ENCODE measurements at regions not wholly inside any gene's neighbourhood (a gene's known extent, or its start where the extent isn't known, plus 50 kb on each side); places are given as distances from the start of the nearest gene placed in this dataset.

GRCh38 chr6:125568609-125569008 lies 180.8 kb upstream of the HEY2 start:
- no peaks in the 10 kb centered on the region for H3K9me3 ChIP-seq (replicated peaks; ENCODE audit: control insufficient read depth, insufficient read depth, low read depth, low read length)

More at GRCh38 chr6:125568609-125569008, 180.8 kb upstream of the HEY2 start:
- intact Hi-C loops (cut with micrococcal nuclease): no loop called here
- Histone ChIP-seq H3K36me3 (ENCODE audit: control insufficient read depth, insufficient read depth, low read length) (no peaks in the 10 kb centered on the region), H3K27me3 (ENCODE audit: control insufficient read depth in 2 of 2, insufficient read depth in 2 of 2, low read length in 2 of 2) (no peaks in the 10 kb centered on the region; a peak in 1 of 5 replicates), H2AFZ (ENCODE audit: low read depth, low read length) (no peak overlapping the region), H3K9me1 (ENCODE audit: control insufficient read depth, insufficient read depth, low read length) (no peaks in the 10 kb centered on the region), H3K79me2 (ENCODE audit: control insufficient read depth, insufficient read depth, low read length) (no peaks in the 10 kb centered on the region), H3K4me1 (replicated peaks in 1 of 2; ENCODE audit: control insufficient read depth in 2 of 2, insufficient read depth in 2 of 2, low read length in 2 of 2) (no peaks in the 10 kb centered on the region), H3K4me3 (no peak overlapping the region), H4K20me1 (replicated peaks; ENCODE audit: control insufficient read depth, insufficient read depth, low read length) (no peaks in the 10 kb centered on the region), H3K27ac (ENCODE audit: extremely low read depth, low read depth, low read length) (no peak overlapping the region), H3K4me2 (ENCODE audit: insufficient read depth, low read length) (no peak overlapping the region), H3K9ac (ENCODE audit: insufficient read depth in 1 of 2, low read depth in 2 of 2, low read length in 2 of 2) (no peak overlapping the region)
- BruUV-seq (replicated peaks): no TSS peak
- CTCF ChIA-PET (ENCODE audit: low intra/inter-chr PET ratio): no interaction called here
- no peak for FAIRE-seq
- in situ Hi-C loops (cut with MboI): no loop called here
- ATAC-seq: no peak
- 5% methylated on average over 4 of the region's 4 CpGs for WGBS (ENCODE audit: insufficient coverage, low coverage, missing lambda C conversion rate)
- no peak for DNase-seq (ENCODE audit: extremely low read depth in 1 of 4, low spot score in 3 of 4)
- TF ChIP-seq CBX2 (IDR thresholded peaks at IDR 0.05; ENCODE audit: insufficient read depth, low read length, poor library complexity, severe bottlenecking): no peak
- no peak for TF ChIP-seq SMARCE1 (IDR thresholded peaks at IDR 0.05)
- no peak for TF ChIP-seq TEAD4 (IDR thresholded peaks at IDR 0.05; ENCODE audit: low read length)
- no peak for TF ChIP-seq TEAD4 (CRISPR knock-in tag; IDR thresholded peaks at IDR 0.05; ENCODE audit: borderline replicate concordance)
- TF ChIP-seq SMAD1 (IDR thresholded peaks at IDR 0.05; ENCODE audit: low read depth, low read length, partially characterized antibody): no peak
- no peak for TF ChIP-seq FOXJ3 (CRISPR knock-in tag; IDR thresholded peaks at IDR 0.05)
- TF ChIP-seq ZNF408 (CRISPR knock-in tag; IDR thresholded peaks at IDR 0.05; ENCODE audit: low read depth): no peak
- TF ChIP-seq SMARCA5 (IDR thresholded peaks at IDR 0.05): no peak
- TF ChIP-seq NFXL1 (CRISPR knock-in tag; IDR thresholded peaks at IDR 0.05): no peak
- TF ChIP-seq ZNF592 (IDR thresholded peaks at IDR 0.05): no peak
- no peak for TF ChIP-seq HMBOX1 (IDR thresholded peaks at IDR 0.05)
- no peak for TF ChIP-seq THAP7 (CRISPR knock-in tag; IDR thresholded peaks at IDR 0.05)
- no peak for TF ChIP-seq ZNF644 (tag; IDR thresholded peaks at IDR 0.05; ENCODE audit: low read depth)
- POLR2A ChIA-PET: interaction anchor here (0.6 to 1.2 kb wide), 2 partner anchors 44 to 678 kb away, joined by 3 read pairs; no protein-coding TSS in a partner anchor
